ENCODE measurements at regions not wholly inside any gene's neighbourhood (a gene's known extent, or its start where the extent isn't known, plus 50 kb on each side); places are given as distances from the start of the nearest gene placed in this dataset.

DNA sequence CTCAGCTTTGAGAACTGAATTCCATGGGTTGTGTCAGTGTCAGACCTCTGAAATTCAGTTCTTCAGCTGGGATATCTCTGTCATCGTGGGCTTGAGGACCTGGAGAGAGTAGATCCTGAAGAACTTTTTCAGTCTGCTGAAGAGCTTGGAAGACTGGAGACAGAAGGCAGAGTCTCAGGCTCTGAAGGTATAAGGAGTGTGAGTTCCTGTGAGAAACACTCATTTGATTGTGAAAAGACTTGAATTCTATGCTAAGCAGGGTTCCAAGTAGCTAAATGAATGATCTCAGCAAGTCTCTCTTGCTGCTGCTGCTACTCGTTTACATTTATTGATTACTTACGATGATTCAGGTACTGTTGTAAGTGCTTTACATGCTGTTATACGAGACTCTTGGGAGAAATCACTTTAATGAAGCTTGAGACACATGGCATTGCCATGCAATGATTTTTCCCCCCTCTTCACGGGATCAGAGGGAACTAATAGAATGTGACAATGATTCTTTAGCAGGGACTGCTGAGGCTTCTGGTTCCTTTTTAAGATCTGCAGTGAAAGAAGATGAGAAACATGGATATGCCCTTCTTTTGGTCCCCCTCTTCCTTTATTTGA, 63.8 kb downstream of the PTTG1 start:
- Mint-ChIP-seq H3K4me1 (ENCODE audit: insufficient read depth, unreplicated experiment) (peaks cover under 1% of the 10 kb centered on the region), H3K36me3 (ENCODE audit: insufficient read depth, unreplicated experiment) (no peaks in the 10 kb centered on the region), H3K4me3 (ENCODE audit: unreplicated experiment) (no peak overlapping the region), H3K27ac (ENCODE audit: low read depth, unreplicated experiment) (no peak overlapping the region), H3K9me3 (ENCODE audit: unreplicated experiment) (no peaks in the 10 kb centered on the region), H3K27me3 (ENCODE audit: insufficient read depth, unreplicated experiment) (no peaks in the 10 kb centered on the region)
- POLR2A ChIA-PET: no interaction called here
- TF ChIP-seq, protein P1, sequence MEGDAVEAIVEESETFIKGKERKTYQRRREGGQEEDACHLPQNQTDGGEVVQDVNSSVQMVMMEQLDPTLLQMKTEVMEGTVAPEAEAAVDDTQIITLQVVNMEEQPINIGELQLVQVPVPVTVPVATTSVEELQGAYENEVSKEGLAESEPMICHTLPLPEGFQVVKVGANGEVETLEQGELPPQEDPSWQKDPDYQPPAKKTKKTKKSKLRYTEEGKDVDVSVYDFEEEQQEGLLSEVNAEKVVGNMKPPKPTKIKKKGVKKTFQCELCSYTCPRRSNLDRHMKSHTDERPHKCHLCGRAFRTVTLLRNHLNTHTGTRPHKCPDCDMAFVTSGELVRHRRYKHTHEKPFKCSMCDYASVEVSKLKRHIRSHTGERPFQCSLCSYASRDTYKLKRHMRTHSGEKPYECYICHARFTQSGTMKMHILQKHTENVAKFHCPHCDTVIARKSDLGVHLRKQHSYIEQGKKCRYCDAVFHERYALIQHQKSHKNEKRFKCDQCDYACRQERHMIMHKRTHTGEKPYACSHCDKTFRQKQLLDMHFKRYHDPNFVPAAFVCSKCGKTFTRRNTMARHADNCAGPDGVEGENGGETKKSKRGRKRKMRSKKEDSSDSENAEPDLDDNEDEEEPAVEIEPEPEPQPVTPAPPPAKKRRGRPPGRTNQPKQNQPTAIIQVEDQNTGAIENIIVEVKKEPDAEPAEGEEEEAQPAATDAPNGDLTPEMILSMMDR (IDR thresholded peaks at IDR 0.05; ENCODE audit: unreplicated experiment): no peak
- CTCF ChIA-PET: interaction anchor here (0.6 to 1.2 kb wide), 7 partner anchors 8 to 268 kb away, joined by 3 to 4 read pairs (median 3); no protein-coding TSS in a partner anchor
- BruUV-seq (replicated peaks): no TSS peak
- no peak for DNase-seq (ENCODE audit: unreplicated experiment)
- intact Hi-C loops (cut with micrococcal nuclease): no loop called here

DNA sequence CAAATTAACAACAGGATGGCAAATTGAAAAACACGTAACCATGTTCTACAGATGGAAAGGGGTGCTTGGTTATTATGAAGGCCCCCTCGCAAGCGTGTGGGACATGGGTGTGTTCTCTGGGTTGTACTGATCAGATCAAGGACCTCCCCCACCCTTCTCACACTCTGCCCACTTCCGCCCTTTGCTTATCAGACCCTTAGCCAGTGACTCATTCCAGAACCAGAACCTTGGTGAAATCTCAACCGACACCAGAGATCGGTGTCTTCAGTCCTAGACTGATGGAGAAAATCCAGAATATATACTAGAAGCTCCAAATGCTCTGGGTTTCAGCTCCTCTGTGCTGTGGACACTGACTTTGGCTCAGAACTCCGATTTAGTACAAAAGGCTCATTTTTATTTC, 64.9 kb downstream of the PTTG1 start:
- POLR2A ChIA-PET: no interaction called here

DNA sequence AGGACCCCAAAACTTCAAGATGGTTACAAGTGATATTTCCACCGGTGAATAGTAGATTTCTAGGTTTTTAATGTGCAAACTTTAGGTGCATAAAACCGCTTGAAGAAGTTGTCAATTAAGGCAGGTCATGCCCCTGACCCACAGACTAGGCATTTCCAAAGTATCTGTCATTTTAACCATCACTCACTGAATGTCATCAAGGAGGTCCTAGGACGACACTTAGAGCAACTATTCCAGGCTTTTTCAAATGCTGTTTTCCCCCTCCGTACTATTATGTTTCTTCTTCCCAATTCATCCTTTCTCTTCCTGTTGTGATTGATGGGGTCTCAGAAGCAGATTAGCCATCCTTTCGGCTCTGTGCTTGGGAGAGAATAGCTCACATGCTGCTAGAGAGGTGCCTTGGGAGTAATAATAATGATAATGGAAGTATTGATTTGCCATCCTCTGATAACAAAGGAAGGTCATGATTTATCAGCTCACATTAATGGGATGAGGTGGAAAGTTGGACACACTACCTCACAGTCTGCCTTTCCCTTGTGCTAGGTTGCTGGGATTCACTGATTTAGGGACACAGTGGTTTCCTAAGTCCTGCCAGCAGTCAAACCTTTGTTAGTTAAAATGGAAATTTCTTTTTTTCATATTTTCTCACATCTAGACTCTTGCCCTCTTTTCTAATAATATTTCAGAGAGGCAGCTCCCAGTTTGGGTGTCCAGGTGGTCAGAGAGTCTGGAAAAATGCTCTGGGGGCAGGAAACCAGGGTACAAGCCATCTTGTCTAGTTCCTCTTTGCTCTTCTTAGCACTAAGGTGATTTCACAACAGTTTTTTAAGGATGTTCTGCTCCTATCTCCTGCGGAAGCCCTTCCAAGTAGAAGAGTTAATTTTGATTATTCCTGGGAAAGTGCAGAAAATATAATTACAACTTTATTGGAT, 67.0 kb downstream of the PTTG1 start:
- TF ChIP-seq, protein P1 (IDR thresholded peaks at IDR 0.05; ENCODE audit: unreplicated experiment): no peak
- CTCF ChIA-PET: interaction anchor here (0.9 to 1.2 kb wide), 2 partner anchors 50 kb away, joined by 3 read pairs; no protein-coding TSS in a partner anchor
- BruUV-seq (replicated peaks): no TSS peak
- DNase-seq (ENCODE audit: unreplicated experiment): no peak
- no peaks in the 10 kb centered on the region for H3K4me1 Mint-ChIP-seq (ENCODE audit: insufficient read depth, unreplicated experiment)
- no peaks in the 10 kb centered on the region for H3K9me3 Mint-ChIP-seq (ENCODE audit: unreplicated experiment)
- H3K27me3 Mint-ChIP-seq (ENCODE audit: insufficient read depth, unreplicated experiment): no peaks in the 10 kb centered on the region
- H3K4me3 Mint-ChIP-seq (ENCODE audit: unreplicated experiment): no peak overlapping the region
- POLR2A ChIA-PET: interaction anchor here (0.6 to 1.1 kb wide), 2 partner anchors 66 to 353 kb away, joined by 3 to 5 read pairs; no protein-coding TSS in a partner anchor
- H3K36me3 Mint-ChIP-seq (ENCODE audit: insufficient read depth, unreplicated experiment): no peaks in the 10 kb centered on the region
- intact Hi-C loops (cut with micrococcal nuclease): no loop called here
- H3K27ac Mint-ChIP-seq (ENCODE audit: low read depth, unreplicated experiment): no peak overlapping the region

More for the DNA sequence above, 64.9 kb downstream of the PTTG1 start:
- H3K4me1 Mint-ChIP-seq (ENCODE audit: insufficient read depth, unreplicated experiment): no peaks in the 10 kb centered on the region
- intact Hi-C loops (cut with micrococcal nuclease): no loop called here
- CTCF ChIA-PET: interaction anchor here (0.6 to 0.9 kb wide), 2 partner anchors 9 to 601 kb away, joined by 3 read pairs; no protein-coding TSS in a partner anchor
- no peaks in the 10 kb centered on the region for H3K9me3 Mint-ChIP-seq (ENCODE audit: unreplicated experiment)
- H3K27me3 Mint-ChIP-seq (ENCODE audit: insufficient read depth, unreplicated experiment): no peaks in the 10 kb centered on the region
- BruUV-seq (replicated peaks): no TSS peak
- H3K4me3 Mint-ChIP-seq (ENCODE audit: unreplicated experiment): no peak overlapping the region
- TF ChIP-seq, protein P1 (IDR thresholded peaks at IDR 0.05; ENCODE audit: unreplicated experiment): no peak
- H3K36me3 Mint-ChIP-seq (ENCODE audit: insufficient read depth, unreplicated experiment): no peaks in the 10 kb centered on the region
- no peak for DNase-seq (ENCODE audit: unreplicated experiment)
- H3K27ac Mint-ChIP-seq (ENCODE audit: low read depth, unreplicated experiment): no peak overlapping the region

DNA sequence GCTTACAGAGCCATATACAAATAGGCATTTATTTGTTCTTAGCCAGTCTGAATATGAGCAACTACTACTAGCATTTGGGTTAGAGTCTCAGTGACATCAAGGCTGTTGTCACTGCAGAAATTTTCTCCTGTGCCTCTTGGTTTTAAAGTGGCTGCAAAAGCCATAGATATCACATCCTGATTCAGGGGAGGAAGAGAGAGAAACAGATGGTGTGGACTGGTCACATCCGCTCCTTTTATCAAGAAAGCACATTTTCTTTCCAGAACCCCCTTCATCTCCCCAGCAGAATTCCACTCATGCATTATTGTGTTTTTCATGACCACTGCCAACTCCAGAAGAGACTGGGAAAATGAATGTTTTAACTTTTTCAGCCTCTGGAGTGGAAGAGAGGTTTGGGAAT, 69.8 kb downstream of the PTTG1 start:
- POLR2A ChIA-PET: interaction anchor here (0.9 kb wide), 1 partner anchor 16 kb away, joined by 4 read pairs; no protein-coding TSS in a partner anchor
- Mint-ChIP-seq H3K27me3 (ENCODE audit: insufficient read depth, unreplicated experiment) (peaks cover 12% of the 10 kb centered on the region), H3K4me3 (ENCODE audit: unreplicated experiment) (no peak overlapping the region), H3K27ac (ENCODE audit: low read depth, unreplicated experiment) (no peak overlapping the region), H3K36me3 (ENCODE audit: insufficient read depth, unreplicated experiment) (no peaks in the 10 kb centered on the region), H3K9me3 (ENCODE audit: unreplicated experiment) (no peaks in the 10 kb centered on the region), H3K4me1 (ENCODE audit: insufficient read depth, unreplicated experiment) (no peaks in the 10 kb centered on the region)
- BruUV-seq (replicated peaks): no TSS peak
- no peak for DNase-seq (ENCODE audit: unreplicated experiment)
- TF ChIP-seq, protein P1 (IDR thresholded peaks at IDR 0.05; ENCODE audit: unreplicated experiment): no peak
- CTCF ChIA-PET: interaction anchor here (0.7 kb wide), 2 partner anchors 701 to 892 kb away, joined by 3 read pairs; no protein-coding TSS in a partner anchor
- intact Hi-C loops (cut with micrococcal nuclease): no loop called here
